ENCODE measurements at regions not wholly inside any gene's neighbourhood (a gene's known extent, or its start where the extent isn't known, plus 50 kb on each side); places are given as distances from the start of the nearest gene placed in this dataset.
"Not testable (repeated sequence)": the region's sequence is repeated elsewhere in the genome, so short reads cannot be mapped to it uniquely, and the experiment has no call there.

DNA sequence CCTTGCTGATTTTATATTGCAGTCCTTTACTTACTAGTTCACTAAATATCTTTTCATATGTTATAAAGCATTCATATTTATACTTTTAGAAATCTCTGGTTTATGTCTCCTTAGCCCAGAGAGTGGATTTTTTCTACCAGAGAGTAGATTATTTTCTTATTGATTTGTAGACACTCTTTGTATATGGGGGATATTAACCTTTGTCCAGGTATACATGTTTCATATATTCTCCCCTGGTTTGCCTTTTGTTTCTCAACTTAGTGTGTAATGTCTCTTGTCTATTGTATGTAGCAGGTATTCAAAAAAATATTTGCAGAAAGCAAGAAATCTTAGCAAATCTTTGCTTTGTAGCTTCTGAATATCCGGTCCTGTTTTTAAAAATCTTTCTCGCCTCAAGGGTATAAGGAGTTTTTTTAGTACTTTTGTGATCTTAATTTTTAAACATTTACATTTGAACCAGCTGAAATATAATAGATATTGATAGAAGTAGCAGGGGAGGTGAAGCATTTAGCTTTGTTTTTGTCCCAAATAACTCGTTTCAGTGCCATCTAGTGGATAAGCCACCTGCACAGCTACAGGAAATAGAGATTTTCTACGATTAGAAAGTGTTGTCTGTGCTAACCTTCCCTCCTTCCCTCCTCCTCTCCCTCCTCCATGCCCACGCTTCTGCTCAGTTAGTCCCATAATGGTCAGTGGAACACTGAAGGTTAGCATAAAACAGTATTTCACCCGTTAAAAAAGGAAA, 97.0 kb downstream of the PHETA1 start:
- DNase-seq = no peak

DNA sequence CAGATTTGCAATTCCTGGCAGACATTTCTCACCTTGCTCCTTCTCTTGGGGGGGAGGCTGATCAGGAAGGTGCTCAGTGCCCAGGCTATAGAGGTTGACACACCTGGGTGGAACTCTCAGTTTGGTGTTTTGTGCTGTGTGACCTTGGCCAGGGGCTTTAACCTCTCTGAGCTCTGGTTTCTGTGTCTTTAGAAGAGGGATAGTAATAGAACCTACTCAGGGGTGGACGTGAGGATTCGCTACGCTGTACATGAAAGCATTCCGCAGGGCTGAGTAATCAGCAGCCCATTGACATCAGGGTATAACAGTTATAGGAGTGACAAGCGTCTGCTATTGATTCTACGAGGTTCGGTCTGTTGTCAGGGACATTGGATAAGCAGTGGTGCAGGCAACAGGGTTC, 98.1 kb downstream of the PHETA1 start:
- DNase-seq = no peak

DNA sequence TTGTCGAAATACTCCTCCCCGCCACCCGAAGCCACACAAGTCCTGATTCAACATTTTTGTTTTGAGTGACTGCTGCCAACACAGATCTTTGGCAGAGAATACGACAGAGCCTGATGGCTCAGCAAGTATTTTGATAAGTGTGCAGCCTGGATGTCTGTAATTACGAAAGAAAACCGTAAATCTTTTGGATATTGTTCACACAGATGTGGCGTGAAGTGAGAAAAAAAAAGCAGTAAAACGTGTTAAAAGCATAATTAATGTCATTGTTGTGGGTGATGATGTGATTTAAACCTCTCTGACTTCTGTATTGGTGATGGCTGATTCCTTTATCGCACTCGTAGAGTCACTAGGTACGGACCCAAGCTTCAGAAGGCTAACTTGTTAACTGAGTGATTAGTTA, 98.7 kb downstream of the PHETA1 start:
- no peak for DNase-seq

DNA sequence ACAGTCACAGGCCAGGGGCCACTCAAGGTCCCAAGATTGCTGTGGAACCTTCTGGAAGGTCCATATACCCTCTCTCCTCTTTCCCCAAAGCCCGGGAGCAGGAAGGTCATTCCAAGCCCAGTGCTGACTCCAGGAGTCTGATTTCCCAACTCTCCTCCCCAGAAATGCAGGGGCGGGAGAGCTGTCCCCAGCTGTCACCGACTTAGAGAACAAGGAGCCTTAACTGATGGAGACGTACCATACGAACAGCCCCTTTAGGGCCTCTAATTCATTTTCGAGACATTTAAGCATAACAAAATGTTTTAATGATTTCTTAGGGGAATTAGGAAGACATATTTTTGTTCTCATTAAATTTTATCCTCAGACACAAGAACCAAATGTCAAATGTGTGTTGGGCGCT, 99.2 kb downstream of the PHETA1 start:
- DNase-seq = no peak

DNA sequence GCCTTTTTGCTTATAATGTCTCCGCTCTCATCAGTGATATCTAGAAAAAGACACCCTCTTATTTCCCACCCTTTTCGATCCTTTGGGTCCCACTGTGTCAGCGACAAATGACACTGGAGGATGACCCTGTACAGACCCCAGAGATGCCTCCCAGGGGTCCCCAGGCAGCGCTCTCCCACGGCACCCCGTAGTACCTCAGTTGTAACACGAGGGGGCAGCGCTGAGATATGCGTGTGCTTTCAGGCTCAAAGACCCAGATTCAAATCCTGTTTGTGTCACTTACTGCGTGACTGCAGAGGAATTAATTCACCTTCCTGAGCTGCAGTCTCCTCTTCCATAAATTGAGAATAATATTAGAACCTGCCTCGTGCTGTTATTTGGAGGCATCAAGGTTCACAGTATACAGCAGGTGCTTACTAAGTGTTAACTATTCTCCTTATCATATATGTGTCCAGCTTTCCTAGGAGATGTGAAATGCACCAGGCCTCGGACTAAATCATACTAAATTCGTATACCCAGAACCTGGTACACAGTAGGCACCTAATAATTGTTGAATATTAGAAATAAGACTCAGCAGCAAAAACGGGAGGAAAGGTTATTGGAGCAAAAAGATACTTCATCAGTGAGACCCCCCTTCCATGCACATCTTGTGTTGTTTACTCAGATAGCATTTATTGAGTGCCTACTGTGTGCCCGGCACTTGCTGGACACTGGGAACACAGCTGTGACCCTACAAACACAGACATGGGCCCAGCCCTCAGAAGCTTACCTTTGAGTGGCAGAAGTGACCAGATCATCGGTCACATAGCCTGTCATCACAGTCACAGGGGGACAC, 99.9 kb downstream of the PHETA1 start:
- DNase-seq = no peak

DNA sequence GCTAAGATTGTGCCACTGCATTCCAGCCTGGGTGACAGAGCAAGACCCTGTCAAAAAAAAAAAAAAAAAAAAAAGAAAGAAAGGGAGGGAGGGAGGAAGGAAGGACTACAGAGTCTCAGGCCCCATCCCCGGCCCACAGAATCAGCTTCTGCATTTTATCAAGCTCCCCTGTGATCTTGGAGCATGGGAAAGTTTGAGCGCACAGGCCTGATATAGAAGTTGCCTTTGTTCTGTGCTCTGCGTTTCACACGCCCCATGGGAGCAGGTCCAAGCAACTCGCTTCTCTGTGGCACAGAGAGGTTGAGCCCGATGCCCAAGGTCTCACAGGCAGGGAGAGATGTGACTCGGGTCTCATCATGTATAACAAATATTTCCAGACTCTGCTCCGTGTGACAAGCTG, 101.8 kb downstream of the PHETA1 start:
- no peak for DNase-seq

DNA sequence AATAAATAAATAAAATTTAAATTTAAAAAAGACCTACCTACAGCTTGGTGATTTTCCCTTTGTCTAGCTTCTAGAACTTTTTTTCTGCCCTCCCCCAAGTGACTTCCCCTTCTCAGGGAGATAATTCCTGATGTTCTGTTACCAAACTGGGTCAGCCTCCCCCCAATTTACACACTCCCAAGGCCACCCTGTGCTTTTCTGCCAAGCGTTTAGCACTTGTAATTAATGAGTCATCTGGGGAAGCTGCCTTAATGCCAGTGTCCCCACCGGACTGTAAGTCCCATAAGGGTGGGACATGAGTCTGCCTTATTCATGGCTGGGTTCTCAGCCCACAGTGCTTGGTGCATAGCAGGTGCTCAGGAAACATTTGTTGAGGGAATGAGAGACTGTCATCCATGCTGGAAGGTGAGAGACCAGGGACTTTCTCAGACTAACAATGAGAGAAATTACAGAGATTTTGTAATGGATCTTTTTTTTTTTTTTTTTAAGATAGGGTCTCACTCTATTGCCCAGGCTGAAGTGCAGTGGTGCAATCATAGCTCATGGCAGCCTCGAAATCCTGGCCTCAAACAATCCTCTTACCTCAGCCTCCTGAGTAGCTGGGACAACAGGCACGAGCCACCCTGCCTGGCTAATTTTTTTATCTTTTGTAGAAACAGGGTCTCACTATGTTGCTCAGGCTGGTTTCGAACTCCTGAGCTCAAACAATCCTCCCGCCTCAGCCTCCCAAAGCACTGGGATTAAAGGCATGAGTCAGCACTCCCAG, 106.8 kb downstream of the PHETA1 start:
- no peak for DNase-seq

DNA sequence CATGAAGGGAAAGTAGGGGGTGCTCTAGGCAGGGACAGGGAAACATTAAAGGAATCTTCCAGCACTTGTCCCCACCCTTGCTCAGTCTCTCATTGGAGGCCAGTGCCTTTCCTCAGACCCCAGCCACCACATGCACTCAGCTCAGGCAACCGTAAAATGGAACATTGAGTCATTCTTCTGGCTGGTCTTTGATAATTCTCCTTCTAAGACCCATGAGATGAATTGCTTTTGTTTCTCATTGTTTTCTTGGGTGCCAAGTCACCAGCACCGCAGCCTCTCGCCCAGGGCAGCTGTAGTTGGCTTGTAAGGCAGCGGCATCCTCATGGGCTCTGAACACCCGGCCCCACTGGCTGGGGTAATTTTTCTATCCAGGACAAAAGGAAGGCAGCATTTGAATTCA, 108.2 kb downstream of the PHETA1 start:
- no peak for DNase-seq

DNA sequence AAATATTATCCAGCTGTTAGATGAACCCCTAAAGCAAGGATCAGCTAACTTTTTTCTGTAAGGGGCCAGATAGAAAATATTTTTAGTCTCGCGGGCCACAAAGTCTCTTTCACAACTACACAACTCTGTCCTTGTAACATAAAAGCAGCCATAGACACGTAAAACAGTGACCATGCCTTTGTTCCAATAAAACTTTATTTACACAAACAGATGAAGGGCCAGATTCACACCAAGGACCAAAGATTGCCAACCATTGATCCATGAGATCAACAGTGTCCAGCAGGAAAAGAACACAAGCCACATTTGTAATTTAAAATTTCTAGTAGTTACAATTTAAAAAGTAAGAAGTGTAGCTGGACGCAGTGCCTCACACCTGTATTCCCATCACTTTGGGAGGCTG, 109.7 kb downstream of the PHETA1 start:
- DNase-seq = no peak

DNA sequence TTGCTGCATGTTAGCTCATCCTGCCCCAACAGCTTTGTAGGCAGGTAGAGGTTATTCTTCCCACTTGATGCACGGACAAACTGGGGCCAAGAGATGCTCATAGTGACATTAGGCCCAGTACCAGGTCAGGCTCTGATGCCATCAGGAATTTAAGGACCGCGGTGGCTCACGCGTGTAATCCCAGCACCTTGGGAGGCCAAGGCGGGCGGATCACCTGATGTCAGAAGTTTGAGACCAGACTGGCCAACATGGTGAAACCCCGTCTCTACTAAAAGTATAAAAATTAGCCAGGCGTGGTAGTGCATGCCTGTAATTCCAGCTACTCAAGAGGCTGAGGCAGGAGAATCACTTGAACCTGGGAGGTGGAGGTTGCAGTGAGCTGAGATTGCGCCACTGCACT, 110.8 kb downstream of the PHETA1 start:
- DNase-seq = not testable (repeated sequence)

DNA sequence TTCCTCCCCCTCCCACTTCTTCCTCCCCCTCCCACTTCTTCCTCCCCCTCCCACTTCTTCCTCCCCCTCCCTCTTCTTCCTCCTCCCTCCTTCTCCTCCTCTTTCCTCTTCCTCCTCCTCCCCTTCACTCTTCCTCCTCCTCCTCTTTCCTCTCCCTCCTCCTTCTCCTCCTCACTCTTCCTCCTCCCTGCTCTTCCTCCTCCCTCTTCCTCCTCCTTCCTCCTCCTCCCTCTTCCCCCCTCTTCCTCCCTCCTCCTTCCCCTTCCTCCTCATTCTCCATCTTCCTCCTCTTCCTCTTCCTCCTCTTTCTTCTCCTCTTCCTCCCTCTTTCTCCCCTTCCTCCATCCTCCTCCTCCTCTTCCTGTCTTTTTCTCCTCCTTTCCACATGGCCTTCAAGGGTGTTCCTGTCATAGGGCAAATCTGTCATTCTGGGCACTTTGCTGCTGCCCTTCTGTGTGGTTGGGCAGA, 111.4 kb downstream of the PHETA1 start:
- no peak for DNase-seq

DNA sequence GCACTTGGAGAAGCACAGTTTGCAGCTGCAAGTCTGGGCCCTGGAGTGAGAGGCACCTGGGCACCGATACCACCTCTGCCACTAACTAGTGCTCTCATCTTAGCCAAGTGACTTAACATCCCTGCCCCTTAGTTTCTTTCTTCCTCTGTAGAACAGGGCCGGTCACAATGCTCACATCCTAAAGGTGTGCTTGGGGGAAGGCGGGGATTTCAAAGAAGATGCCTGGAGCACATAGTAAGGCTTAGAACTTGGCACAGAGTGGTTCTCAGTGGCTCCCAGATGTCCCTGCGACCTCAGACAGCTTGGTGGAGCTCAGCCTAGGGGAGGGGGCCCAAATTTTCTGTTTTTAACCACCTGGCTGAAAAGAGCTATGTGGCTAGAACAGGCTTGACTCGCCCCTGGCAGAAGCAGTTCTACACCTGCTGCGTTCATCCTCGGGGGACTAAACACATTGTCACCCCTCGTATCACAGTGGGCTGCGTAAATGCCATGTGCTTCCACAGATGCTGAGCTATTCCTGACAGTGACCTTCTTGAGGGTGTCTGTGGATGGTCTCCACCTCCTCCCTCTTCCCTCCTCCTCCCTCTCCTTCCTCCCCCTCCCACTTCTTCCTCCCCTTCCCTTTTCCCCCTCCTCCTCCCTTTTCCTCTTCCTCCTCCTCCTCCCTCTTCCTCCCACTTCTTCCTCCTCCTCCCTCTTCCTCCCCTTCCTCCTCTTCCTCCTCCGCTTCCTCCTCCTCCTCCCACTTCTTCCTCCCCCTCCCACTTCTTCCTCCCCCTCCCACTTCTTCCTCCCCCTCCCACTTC, 112.1 kb downstream of the PHETA1 start:
- no peak for DNase-seq

DNA sequence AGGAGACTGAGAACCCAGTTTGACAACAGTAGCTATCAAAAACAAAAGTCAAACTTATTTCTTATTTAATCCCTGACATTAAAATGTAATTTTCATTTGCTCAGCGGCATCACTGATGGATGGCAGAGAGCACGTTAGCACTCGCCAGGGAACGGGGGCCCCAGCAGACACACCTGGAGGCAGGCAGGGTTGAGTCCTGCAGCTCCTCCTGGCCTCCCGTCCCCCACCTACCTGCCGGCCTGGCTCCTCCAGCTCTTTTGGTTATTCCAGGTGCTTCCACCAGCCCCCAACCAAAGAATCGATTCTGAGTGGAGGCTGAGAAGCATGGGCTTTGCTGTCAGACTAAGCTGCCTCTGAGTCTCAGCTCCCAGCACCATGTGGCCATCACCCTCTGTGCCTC, 113.6 kb downstream of the PHETA1 start:
- DNase-seq = no peak

DNA sequence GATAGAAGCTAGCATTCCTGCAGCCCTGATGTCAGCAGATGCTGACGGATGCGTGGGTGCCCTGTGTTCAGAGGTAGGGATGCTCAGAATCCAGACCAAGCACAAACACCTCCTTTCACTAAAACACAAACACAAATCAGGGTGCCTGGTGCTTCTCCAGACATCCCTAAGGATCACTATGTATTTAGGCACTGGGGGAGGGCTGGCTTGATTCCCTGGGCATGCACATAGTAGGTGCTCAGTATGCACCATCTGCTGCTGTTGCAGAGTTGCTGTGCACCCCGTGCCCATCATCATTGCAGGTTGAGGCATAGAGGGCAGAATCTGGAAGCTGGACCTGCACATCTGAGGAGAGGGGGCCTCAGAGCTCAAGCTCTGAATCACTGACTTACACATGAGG, 114.8 kb downstream of the PHETA1 start:
- no peak for DNase-seq

DNA sequence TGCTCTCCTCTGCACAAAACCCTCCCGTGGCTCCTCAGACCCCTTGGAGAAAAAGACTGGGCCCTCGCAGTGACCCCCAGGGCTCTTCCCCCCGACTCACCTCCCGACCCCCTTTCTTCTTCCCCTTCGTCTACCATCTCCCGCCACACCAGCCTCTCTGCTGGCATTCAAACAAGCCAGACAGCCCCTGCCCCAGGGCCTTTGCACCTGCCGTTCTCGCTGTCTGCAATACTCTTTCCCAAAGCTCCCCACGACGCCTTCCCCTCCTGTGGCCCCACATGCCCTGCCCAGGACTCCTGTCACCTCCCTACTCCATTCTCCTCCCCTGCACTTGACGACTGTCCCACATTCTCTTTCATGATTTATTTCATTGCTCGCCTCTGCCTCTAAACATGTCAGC, 115.7 kb downstream of the PHETA1 start:
- DNase-seq = no peak

DNA sequence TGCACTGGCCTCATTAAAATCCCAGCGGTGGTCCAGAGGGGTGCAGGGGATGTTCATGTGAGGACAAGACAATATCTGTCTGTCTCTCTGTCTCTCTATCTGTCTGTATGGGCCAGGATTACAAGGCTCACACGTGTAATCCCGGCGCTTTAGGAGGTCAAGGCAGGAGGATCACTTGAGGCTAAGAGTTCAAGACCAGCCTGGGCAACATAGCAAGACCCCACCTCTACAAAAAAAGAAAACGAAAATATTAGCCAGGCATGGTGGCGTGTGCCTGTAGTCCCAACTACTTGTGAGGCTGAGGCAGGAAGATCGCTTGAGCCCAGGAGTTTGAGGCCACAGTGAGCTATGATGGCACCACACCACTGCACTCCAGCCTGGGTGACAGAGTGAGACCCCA, 117.1 kb downstream of the PHETA1 start:
- DNase-seq = no peak

DNA sequence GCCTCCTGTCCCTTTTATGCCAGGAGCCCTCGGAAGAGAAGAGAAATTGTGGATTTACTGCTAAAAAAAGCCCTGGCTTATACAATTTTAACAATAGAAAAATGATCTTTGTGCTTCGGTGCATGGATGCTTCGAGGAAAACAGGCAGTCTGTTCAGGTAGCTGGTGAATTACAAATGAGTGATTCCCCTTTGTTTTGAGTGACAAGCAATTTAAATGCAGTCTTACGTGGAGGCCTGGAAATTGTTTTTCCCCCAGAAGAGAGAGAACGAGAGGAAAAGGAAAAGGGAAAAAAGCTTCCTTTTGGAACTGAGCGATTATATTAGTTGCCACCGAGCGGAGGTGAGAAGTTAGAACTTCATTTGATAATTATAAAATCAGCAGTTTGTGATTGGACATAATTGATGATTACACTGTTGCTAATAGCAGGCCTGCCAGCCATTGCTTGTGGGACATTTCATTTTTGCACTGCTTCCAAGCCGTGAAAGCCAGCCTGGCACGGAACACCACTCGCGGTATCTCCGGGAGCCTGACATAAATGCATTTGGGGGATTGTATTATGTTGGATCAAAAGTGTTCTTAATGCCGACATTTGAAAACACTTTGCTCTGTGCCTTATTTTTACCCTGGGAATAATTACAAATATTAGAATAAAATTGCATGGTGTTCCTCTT, 117.7 kb downstream of the PHETA1 start:
- no peak for DNase-seq

DNA sequence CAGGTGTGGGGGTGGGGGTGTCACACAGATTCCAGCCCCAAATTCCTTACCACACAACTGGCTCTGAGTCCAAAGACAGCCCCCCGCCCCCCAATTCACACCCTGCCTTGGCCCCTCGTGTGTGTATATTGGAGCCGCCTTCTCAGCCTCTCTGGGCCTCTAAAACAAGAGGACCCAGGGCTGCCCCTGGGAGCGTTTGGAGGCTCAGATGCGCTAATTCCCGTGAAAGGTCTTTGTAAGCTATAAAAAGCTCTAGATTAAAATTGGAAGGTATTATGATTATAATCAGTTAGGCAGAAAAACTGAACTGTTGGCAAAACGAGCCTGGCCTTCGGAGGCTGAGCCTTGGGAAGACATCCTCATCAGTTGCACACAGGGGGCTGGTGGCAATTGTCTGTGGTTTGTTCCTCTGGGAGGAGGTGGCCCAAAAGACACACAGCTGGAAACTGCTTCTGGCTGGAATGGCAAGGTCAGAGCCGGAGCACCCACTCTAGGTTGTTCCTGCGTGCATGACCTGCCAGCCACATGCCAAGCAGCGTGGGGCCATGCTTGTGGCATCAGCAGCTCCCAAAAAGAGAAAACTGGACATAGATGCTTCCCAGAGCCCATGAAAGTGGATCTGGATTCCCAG, 118.5 kb downstream of the PHETA1 start:
- no peak for DNase-seq

DNA sequence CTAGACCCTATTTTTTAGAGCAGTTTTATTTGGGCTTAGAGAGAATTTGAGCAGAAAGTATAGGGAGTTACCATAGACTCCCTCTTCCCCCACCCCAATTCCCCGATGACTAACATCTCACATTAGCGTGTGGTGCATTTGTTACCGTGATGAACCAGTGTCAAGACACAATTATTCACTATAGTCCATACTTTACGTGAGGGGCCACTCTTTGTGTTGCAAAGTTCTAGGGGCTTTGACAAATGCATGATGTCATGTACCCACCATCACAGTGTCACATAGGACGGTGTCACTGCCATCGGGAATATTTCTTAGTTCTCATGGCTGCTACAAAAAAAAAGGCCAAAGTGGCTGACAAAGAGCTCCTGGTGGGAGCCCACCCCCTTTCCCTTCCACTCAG, 119.1 kb downstream of the PHETA1 start:
- DNase-seq = no peak

DNA sequence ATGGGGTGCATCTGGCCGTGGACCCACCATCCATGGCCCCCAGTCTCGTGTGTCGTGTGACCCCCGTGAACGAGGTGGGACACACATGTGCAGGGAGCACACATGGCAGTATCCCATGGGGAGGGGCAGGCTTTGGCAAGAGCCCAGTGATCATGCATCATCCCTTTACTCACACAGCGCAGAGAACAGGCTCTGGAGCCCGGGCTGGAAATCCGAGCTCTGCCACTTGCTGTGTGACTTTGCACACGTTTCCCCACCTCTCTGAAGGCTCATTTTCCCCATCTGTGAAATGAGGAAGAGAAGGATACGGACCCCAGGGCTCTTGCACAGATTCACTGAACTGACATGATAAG, 119.9 kb downstream of the PHETA1 start:
- no peak for DNase-seq

DNA sequence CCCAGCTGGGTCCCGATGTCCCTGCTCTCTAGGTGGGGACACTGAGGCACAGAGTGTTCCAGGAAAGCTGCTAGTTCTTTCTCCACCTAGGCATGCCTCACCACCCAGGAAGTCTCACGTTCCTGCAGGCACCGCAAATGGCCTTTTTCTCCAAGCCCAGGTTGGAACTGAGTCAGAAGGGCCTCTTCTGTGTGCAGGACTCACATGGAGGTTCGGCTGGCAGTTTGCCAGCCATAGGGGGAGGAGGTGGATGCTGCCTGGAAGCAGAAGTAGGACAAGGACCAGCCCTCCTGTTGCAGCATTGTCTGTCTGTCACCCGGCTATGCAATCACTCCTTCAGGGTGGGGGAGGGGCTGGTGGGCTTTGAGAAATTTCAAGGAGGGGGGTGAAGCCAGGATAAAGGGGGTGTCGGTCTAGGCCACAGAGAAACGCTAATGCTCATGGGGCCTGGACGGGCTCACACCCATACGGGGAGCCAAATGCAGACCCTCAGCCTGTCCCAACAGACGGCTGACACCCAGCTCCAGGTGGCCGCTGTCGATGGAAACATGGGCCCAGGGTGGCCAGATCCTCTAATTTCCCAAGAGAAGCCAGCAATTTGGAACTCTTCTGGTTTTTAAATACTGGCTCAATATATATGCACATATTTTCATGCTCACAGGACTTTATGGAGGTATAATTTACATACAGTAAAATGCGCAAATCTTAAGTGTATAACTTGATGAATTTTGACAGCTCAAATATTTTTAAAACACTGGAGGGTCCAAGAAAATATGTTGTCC, 120.5 kb downstream of the PHETA1 start:
- no peak for DNase-seq
